AG09319 (cell line): ENCODE measurements at regions not wholly inside any gene's neighbourhood (a gene's known extent, or its start where the extent isn't known, plus 50 kb on each side); places are given as distances from the start of the nearest gene placed in this dataset.
"Not testable (repeated sequence)": the region's sequence is repeated elsewhere in the genome, so short reads cannot be mapped to it uniquely, and the experiment has no call there.

ENCODE experiments used
- DNase-seq: peaks from one replicate; pipeline ENCODE4 v3.0.0-alpha.2; 2010; ENCODE audit warnings: low read depth; ENCODE audit errors: extremely low read depth
- TF ChIP-seq, protein P1 (sequence below): IDR thresholded peaks from 2 replicates; pipeline ENCODE4 v1.5.1; 2011; ENCODE audit warnings: low read depth, mild to moderate bottlenecking, inconsistent platforms, low read length, moderate library complexity

DNA sequence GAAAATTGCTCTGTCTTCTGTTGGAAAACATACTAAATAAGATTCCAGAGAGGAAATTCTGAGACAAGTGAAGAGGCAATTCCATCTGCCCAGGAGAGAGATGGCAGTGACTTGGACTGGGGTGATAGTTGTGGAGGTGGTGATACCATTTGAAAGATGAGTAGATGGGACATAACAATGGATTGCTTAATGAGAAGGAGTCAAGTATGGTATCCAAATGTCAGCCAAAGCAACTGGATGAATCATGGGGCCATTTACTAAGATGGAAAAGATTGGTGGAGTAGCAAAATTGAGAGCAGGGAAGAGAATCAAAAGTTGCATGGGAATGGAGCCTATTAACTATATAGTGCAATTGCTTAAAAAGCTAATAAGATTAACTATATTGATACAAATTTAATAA lies 222.1 kb downstream of the ETAA1 start:
- TF ChIP-seq, protein P1, sequence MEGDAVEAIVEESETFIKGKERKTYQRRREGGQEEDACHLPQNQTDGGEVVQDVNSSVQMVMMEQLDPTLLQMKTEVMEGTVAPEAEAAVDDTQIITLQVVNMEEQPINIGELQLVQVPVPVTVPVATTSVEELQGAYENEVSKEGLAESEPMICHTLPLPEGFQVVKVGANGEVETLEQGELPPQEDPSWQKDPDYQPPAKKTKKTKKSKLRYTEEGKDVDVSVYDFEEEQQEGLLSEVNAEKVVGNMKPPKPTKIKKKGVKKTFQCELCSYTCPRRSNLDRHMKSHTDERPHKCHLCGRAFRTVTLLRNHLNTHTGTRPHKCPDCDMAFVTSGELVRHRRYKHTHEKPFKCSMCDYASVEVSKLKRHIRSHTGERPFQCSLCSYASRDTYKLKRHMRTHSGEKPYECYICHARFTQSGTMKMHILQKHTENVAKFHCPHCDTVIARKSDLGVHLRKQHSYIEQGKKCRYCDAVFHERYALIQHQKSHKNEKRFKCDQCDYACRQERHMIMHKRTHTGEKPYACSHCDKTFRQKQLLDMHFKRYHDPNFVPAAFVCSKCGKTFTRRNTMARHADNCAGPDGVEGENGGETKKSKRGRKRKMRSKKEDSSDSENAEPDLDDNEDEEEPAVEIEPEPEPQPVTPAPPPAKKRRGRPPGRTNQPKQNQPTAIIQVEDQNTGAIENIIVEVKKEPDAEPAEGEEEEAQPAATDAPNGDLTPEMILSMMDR, result no peak
- DNase-seq, result no peak

DNA sequence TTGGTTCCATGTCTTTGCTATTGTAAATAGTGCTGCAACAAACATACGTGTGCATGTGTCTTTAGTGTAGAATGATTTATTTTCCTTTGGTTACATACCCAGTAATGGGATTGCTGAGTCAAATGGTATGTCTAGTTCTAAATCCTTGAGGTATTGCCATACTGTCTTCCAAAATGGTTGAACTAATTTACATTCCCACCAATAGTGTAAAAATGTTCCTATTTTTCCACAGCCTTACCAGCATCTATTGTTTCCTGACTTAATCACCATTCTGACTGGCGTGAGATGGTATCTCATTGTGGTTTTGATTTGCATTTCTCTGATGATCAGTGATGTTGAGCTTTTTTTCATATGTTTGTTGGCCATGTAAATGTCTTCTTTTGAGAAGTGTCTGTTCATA lies 226.6 kb downstream of the ETAA1 start:
- not testable (repeated sequence) for DNase-seq

DNA sequence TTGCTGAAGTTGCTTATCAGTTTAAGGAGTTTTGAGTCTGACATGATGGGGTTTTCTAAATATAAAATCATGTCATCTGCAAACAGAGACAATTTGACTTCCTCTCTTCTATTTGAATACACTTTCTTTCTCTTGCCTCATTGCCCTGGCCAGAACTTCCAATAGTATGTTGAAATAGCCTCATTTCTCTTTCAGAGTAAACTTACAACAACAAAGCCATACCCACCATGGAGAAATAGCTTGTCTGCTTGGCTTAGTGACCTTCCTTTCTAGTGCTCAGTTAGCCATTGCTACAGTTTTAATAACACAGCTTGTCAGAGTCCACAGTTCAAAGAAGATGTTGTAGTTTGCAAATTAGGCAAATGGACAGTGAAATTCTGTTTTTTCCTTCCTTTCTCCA lies 228.0 kb downstream of the ETAA1 start:
- DNase-seq, result no peak
- TF ChIP-seq, protein P1, result no peak

DNA sequence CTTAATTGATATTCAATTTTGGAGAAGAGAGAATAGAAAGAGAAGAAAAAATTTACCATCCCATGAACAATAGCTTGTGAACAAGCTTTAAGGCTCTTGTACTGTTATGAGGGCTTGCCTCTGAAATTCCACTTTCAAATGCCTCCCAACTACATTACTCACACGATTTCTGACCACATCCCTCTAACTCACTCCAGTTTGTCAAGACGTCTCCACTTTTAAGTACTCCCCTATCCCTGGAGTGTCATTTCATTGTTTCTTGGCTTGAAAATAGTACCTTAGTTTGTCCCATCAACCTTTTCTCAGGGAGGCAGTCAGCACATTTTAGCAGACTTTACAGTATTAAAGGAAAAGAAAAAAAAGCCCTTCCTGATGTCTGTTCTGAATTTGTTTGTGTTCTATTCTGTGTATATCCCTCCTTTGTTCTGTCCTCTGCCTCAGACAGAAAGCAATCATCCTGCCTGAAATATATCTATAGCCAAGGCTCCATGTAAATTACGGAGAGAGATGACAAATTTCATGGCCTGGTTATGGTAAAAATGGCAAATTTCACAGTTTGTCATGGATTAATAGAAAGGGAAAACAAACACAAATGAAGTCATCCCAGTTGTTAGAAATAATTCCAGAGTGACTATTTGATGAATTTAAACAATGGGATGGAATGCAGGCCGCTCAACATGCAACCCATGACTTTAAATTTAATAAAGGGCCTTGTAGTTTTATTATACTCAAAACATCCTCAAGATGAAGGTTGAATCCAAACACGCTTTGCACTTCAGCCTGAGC lies 228.8 kb downstream of the ETAA1 start:
- no peak for DNase-seq

DNA sequence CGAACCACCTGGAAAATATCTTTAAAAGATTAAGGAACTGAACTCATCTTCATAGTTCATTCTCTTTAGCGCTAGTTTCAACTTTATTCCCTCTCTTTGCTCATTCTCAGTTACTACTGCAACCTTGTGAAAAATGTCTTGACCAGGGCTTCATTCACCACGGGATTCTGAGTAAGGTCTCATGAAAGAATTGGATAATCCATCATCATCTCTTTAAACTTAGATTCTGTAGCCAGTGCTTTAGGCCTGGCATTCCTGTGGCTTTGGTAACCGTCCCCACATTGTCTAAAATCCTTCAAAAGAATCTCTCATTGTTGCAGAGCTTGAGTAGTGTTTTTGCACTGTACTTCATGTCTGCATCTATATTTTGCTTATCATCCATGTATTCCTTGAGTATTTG lies 229.5 kb downstream of the ETAA1 start:
- DNase-seq, result no peak
- TF ChIP-seq, protein P1, result no peak

More for the DNA sequence above, 228.8 kb downstream of the ETAA1 start:
- TF ChIP-seq, protein P1, result no peak

DNA sequence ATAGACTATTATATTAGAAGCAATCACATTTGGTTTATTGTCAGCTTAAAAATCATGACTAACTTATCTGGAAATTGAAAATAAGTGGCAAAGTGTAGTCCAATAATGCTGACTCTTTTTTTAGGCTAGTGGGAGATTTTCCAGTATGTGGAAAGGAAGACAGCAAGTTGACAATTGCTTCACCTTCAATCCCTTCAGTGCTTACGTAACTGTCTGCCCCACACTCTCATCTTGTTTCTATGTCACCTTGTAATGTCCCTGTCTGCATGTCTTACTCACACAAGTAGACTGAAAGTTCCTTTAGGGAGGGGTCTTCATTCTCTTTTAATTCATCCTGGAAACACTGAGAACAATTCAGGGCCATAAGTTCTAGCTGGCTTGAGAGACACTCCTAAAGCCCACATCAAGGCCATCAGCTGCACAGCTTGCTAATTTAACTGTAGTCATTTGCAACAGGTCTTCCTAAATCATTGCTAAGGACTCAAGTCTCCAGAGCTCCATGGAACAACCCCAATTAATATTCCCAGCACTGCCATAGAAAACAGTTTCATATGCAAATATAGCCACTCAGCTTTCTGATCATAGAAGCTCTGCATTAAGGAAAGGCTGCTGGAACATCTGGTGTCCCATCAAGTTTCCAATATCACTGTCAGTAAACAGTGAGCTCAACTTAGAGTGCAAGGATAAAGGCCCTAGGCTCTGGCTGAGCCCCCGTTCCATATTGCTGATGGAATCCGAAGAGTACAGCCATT lies 230.5 kb downstream of the ETAA1 start:
- no peak for DNase-seq
- TF ChIP-seq, protein P1, result no peak

DNA sequence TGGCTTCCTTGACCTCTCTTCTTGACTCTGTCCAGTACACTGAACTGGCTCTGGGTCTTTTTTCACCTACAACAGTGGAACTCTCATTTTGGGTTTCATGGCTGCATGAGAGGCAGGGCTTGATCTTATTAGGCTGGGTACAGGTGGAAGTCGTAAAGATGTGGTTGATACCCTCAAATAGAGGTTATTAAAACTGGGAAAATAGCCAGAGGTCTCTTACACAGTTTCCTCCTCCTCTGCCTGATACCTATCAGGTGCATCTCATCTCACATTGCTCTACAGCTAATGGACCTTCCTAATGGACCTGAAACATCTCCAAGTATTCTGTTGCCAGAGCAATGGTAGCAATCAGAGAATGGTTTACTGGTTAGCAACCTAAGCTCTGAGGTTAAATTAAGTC lies 231.8 kb downstream of the ETAA1 start:
- DNase-seq, result no peak
- TF ChIP-seq, protein P1, result no peak

DNA sequence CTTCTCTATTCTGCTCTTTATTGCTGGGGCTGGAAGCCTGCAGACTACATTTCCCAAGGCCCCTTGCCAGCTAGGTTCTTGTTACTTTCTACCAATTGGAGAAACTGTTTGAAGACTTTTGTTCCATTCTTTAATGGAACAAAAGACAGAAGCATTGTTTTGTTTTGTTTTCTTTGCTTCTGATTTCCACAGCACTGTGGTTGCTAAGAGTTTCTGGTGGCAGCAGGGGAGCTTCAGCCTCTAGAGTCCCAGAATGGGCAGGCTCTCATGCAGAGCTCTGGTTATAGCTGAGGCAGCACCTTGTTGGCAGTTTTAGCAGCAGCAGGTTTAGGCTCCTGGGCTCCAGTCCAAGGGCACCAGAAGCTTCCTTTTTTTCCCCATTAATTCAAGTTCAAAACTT lies 234.3 kb downstream of the ETAA1 start:
- no peak for DNase-seq
- TF ChIP-seq, protein P1, result no peak
